ENCODE measurements at regions not wholly inside any gene's neighbourhood (a gene's known extent, or its start where the extent isn't known, plus 50 kb on each side); places are given as distances from the start of the nearest gene placed in this dataset.

GRCh38 chr3:70899816-70900215 is 587.4 kb upstream of the MDFIC2 start:
- DNase-seq = no peak

- DNase-seq = no peak
Measured at GRCh38 chr3:70890020-70890394, 577.6 kb upstream of the MDFIC2 start.

DNA sequence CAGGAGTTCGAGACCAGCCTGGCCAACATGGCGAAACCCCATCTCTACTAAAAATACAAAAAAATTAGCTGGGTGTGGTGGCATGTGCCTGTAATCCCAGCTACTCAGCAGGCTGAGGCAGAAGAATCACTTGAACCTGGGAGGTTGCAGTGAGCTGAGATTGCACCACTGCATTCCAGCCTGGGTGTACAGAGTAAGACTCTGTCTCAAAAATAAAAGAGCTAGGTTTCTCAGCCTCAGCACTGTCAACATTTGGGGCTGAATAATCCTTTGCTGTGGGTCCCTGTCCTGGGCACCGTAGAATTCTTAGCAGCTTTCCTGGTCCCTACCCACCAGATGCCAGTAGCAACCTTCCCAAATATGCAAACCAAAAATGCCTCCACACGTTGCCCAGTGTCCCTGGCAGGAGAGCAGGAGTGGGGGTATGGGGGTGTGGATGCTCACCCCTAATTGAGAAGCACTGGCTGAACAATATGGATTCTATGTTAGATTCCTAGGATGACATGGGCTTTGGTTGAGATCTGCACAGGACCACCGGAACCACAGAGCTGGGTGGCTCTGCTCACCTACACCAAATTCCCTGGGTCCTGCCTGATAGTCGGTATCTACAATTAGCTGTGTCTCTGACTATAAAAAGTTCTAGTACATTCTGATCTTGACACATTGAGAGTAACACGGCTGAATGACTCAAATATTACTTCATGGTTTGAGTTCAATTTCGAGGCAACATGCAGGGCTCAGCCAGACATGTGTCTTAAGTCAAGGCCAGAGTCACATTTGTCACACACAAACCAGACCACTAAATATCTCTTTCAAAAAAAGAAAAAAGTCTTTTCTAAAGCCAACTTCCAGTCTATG is 577.0 kb upstream of the MDFIC2 start:
- DNase-seq = no peak

GRCh38 chr3:70885636-70886035 is 573.2 kb upstream of the MDFIC2 start:
- DNase-seq = no peak

- no peak for DNase-seq
Measured at GRCh38 chr3:70882104-70882503, 569.7 kb upstream of the MDFIC2 start.

DNA sequence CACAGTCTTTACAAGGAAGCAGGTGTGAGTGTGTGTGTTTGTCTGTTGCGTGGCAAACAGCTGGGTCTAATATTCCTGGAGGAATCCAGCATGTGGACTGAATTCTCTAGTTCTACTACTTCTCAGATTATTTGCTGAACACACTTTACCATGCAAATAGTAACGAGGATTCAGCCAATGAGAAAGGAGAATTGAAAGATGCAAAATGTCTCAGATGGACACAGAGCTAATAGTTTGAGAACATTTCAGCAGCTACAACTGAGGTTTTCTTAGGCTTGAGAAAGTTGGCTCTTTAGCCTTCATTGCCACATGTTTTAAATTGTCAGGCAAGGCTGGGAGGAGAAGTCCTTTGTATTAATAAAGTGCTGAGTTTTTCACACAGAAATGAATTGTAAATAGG is 568.0 kb upstream of the MDFIC2 start:
- no peak for DNase-seq

DNA sequence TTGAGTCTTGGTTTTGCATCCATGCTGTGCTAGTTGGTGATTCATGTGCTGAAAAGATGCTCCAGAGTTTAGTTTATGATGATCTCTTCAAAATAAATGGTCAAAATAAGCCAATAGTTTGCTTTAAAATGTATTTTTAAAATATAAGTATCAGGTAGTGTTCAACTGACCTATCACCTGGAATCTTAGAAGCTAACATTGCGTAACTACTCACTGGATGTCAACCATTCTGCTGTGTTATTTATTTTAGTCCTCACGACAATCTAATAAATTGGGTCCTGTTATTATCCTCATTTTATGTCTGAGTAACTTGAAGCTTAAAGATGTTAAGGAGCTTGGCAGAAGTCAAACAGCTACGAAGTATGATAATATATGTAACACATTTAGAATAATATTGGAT is 563.7 kb upstream of the MDFIC2 start:
- no peak for DNase-seq

DNA sequence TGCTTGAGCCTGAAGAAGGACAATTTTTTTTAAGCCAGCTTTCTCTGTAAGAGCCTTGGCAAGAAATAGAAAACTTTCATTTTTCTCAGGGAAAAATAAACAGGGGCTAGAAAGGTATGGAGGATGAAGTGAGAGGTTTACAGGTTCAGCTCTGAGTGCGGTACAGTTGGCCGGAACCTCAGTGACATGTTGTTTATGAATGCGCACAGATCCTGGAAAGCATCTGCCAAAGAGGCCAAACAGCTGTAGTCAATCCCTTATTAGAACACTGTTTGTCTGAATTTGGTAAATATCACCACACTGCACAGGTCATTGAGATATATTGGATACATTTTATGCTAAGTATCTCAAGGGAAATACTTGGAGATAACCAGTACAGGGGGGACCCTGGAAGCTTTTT is 561.8 kb upstream of the MDFIC2 start:
- DNase-seq = no peak

- no peak for DNase-seq
Measured at GRCh38 chr3:70873686-70874085, 561.2 kb upstream of the MDFIC2 start.

- no peak for DNase-seq
Measured at GRCh38 chr3:70871909-70872656, 559.6 kb upstream of the MDFIC2 start.

- no peak for DNase-seq
Measured at GRCh38 chr3:70870576-70870975, 558.1 kb upstream of the MDFIC2 start.

DNA sequence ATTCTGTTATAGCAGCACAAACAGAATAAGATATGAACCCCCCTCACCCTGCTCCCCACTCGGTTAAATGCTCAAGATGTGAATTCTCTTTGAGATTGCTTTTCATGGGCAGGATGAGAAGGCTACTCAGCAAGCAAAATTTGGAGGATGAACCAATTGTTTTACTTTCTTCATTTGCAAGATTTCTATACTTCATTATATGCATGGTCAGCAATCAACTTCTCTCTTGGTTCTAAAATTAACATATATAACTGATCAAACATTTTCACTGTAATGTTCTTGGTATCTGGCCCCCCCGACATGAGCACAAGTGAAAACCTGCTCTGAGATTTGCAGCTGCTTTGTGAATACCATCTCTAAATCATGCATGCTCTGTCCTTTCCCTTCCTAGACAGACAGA is 556.1 kb upstream of the MDFIC2 start:
- DNase-seq = no peak

DNA sequence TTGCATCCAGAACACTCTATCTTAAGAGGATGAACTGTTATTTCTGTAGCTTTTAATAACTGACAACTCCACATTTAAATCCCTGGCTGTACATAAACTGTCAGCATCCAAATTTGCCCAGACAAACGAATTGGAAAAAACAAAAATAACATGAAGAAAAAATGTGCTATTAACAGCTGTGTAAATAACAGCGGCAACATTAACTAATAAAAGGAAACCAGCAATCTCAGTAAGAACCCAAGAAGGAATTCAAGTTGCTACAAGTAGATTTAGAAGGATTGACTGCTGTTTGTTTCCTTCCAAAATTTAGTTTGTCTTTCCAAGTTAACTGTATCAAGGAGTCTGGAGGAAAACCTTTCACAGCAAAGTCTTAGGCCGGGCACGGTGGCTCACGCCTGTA is 550.6 kb upstream of the MDFIC2 start:
- DNase-seq = no peak

- DNase-seq = no peak
Measured at GRCh38 chr3:70861855-70862254, 549.4 kb upstream of the MDFIC2 start.

- no peak for DNase-seq
Measured at GRCh38 chr3:70861234-70861633, 548.8 kb upstream of the MDFIC2 start.

- no peak for DNase-seq
Measured at GRCh38 chr3:70857916-70858315, 545.5 kb upstream of the MDFIC2 start.

- no peak for DNase-seq
Measured at GRCh38 chr3:70856414-70857162, 544.1 kb upstream of the MDFIC2 start.

- no peak for DNase-seq
Measured at GRCh38 chr3:70855149-70855548, 542.7 kb upstream of the MDFIC2 start.

DNA sequence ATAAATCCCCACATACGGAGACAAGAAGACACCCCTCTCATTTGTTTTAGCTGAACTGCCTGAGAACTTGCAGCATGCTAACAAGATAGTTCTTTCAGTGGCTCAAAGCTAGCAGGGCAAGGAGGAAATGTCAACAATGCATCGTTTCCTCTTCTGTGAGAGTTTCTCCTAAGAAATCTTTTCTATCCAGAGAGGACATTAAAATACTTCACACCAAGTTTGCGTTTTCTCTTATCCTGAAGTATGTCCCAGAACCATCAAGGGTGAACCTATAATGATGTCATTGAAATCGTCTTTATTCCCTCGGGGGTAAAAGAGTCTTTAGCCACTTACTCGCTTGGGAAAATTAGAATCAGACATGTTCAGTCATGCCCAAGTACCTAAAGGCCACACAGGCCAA is 541.7 kb upstream of the MDFIC2 start:
- no peak for DNase-seq

DNA sequence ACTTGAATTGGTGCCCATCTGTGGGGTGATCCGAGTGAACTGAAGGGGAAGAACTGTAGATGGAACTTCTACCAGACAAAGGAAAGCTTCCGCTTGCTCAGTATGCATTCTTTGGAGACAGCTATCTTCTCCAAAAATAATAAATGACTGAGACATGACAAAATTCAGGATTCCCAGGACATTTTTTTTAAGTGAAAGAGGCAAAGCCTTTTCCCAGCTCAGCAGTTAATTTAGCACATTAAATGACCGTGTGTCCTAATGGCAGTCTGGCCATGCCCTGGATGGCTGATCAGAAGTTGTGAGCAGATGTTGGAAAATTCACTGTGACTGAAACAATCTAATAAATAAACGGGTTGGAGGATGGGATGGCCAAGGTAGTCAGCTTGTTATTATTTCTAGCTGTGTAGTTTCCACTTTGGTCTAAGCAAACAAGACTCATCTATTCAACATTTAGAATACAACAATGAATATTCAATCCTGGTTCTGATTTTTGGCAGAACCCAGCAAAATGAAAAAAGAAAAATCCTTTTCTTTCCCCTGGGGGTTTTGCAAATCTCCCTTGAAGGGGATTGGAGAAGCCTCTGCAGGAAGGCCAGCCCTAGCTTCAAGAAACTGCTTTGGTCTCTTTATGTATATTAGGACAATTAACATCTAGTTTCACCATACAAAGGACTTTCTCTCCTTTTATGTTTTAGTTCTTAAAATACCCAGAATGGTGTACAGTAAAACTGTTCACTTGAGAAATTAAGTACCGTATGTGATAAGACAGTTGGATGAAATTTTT is 540.9 kb upstream of the MDFIC2 start:
- DNase-seq = no peak

- DNase-seq = no peak
Measured at GRCh38 chr3:70849911-70850699, 537.7 kb upstream of the MDFIC2 start.
